ENCODE measurements at regions not wholly inside any gene's neighbourhood (a gene's known extent, or its start where the extent isn't known, plus 50 kb on each side); places are given as distances from the start of the nearest gene placed in this dataset.

DNA sequence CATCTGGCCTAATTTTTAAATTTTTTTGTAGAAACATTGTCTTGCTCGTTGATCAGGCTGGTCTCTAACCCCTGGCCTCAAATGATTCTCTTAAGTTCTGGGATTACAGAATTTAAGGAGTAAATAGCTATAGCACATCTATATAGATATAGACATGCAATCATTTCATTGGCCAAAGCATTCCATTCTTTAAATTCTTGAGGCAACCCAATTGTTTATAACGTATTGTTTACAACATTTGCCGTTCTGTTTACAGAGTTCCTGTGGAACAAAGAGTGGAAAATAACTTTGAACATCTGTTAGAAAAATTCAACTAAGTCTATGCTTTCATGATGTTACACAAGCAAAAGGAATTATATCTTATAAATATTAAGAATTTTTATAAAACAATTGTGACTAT lies 205.2 kb upstream of the ROBO2 start (continued):
- TF ChIP-seq ZBTB40 (IDR thresholded peaks at IDR 0.05) (no peak), ZBTB40 (CRISPR knock-in tag; IDR thresholded peaks at IDR 0.05) (no peak), ZNF668 (CRISPR knock-in tag; IDR thresholded peaks at IDR 0.05) (no peak), MEIS2 (IDR thresholded peaks at IDR 0.05; ENCODE audit: partially characterized antibody) (no peak), NCOR1 (IDR thresholded peaks at IDR 0.05) (no peak), ZFP30 (CRISPR knock-in tag; IDR thresholded peaks at IDR 0.05; ENCODE audit: borderline replicate concordance) (no peak), ZNF212 (CRISPR knock-in tag; IDR thresholded peaks at IDR 0.05) (no peak), KDM1A (IDR thresholded peaks at IDR 0.05) (no peak), NR2C1 (IDR thresholded peaks at IDR 0.05) (no peak), NR2C1 (tag; IDR thresholded peaks at IDR 0.05) (no peak), ARHGAP35 (IDR thresholded peaks at IDR 0.05; ENCODE audit: partially characterized antibody) (no peak)

Measured in K562 (cell line).